HG02943 (cell line): ENCODE measurements at regions not wholly inside any gene's neighbourhood (a gene's known extent, or its start where the extent isn't known, plus 50 kb on each side); places are given as distances from the start of the nearest gene placed in this dataset.
"Not testable (repeated sequence)": the region's sequence is repeated elsewhere in the genome, so short reads cannot be mapped to it uniquely, and the experiment has no call there.

Experiments
- ATAC-seq: cut with Tn5 transposase; IDR thresholded peaks from one replicate; pipeline ENCODE4 v1.9.1; 2021; ENCODE audit warnings: mild to moderate bottlenecking, low read depth, moderate library complexity; ENCODE audit not compliant: unreplicated experiment

- no peak for ATAC-seq
These were observed 208.4 kb downstream of the TPST1 start for GRCh38 chr7:66413379-66414114.

- no peak for ATAC-seq
These were observed 210.6 kb downstream of the TPST1 start for GRCh38 chr7:66415659-66416265.

GRCh38 chr7:66418537-66418936 lies 210.1 kb upstream of the KCTD7 start:
- no peak for ATAC-seq

GRCh38 chr7:66419210-66419609 lies 209.5 kb upstream of the KCTD7 start:
- ATAC-seq, result no peak

GRCh38 chr7:66421830-66422475 lies 206.7 kb upstream of the KCTD7 start:
- no peak for ATAC-seq

- ATAC-seq, result no peak
These were observed 205.0 kb upstream of the KCTD7 start for GRCh38 chr7:66423729-66424128.

GRCh38 chr7:66426332-66426731 lies 202.3 kb upstream of the KCTD7 start:
- ATAC-seq, result no peak

- no peak for ATAC-seq
These were observed 201.7 kb upstream of the KCTD7 start for GRCh38 chr7:66426996-66427395.

GRCh38 chr7:66427956-66428355 lies 200.7 kb upstream of the KCTD7 start:
- no peak for ATAC-seq

- ATAC-seq, result no peak
These were observed 199.1 kb upstream of the KCTD7 start for GRCh38 chr7:66429498-66430163.

- ATAC-seq, result no peak
These were observed 198.5 kb upstream of the KCTD7 start for GRCh38 chr7:66430164-66430545.

GRCh38 chr7:66438703-66439405 lies 189.8 kb upstream of the KCTD7 start:
- not testable (repeated sequence) for ATAC-seq

GRCh38 chr7:66442385-66442784 lies 186.3 kb upstream of the KCTD7 start:
- no peak for ATAC-seq

GRCh38 chr7:66443946-66444345 lies 184.7 kb upstream of the KCTD7 start:
- no peak for ATAC-seq

- ATAC-seq, result not testable (repeated sequence)
These were observed 181.7 kb upstream of the KCTD7 start for GRCh38 chr7:66447007-66447406.

GRCh38 chr7:66450814-66451213 lies 177.9 kb upstream of the KCTD7 start:
- ATAC-seq, result not testable (repeated sequence)

- ATAC-seq, result not testable (repeated sequence)
These were observed 177.0 kb upstream of the KCTD7 start for GRCh38 chr7:66451713-66452112.

- no peak for ATAC-seq
These were observed 176.5 kb upstream of the KCTD7 start for GRCh38 chr7:66452165-66452564.

- no peak for ATAC-seq
These were observed 175.3 kb upstream of the KCTD7 start for GRCh38 chr7:66453340-66453739.

GRCh38 chr7:66454600-66455225 lies 174.0 kb upstream of the KCTD7 start:
- ATAC-seq, result no peak
